Retinal pigment epithelial cell (primary cell): ENCODE measurements at regions not wholly inside any gene's neighbourhood (a gene's known extent, or its start where the extent isn't known, plus 50 kb on each side); places are given as distances from the start of the nearest gene placed in this dataset.
A peak's percentile ranks its signal among the peaks of the same experiment; 100 is the strongest.

Source experiments
- DNase-seq: peaks from one replicate; pipeline ENCODE4 v3.0.0-alpha.2; 2010; ENCODE audit warnings: low read depth
- H3K4me3 ChIP-seq: 2 replicates; pipeline ENCODE4 v1.5.1; 2011; ENCODE audit warnings: mild to moderate bottlenecking, low read length, control low read depth, moderate library complexity
- CTCF ChIP-seq: conservative IDR thresholded peaks from 2 replicates; pipeline ENCODE4 v1.5.1; 2011; ENCODE audit warnings: low read depth, low read length, control low read depth, inconsistent platforms

- no peak for TF ChIP-seq CTCF
- H3K4me3 ChIP-seq = no peak overlapping the region
- no peak for DNase-seq
These were observed 86.8 kb upstream of the CD180 start for GRCh38 chr5:67283275-67283987.

GRCh38 chr5:67281874-67282273, 85.3 kb upstream of the CD180 start:
- no peak for DNase-seq
- H3K4me3 ChIP-seq = no peak overlapping the region
- no peak for TF ChIP-seq CTCF

- no peak overlapping the region for H3K4me3 ChIP-seq
- no peak for DNase-seq
- TF ChIP-seq CTCF = no peak
These were observed 77.2 kb upstream of the CD180 start for GRCh38 chr5:67273689-67274356.

- TF ChIP-seq CTCF = no peak
- H3K4me3 ChIP-seq = no peak overlapping the region
- DNase-seq = no peak
These were observed 76.0 kb upstream of the CD180 start for GRCh38 chr5:67272453-67273130.

GRCh38 chr5:67268231-67269021, 71.8 kb upstream of the CD180 start:
- H3K4me3 ChIP-seq = peak overlapping the region; percentile 15
- TF ChIP-seq CTCF = no peak
- DNase-seq = peak; percentile 91

DNA sequence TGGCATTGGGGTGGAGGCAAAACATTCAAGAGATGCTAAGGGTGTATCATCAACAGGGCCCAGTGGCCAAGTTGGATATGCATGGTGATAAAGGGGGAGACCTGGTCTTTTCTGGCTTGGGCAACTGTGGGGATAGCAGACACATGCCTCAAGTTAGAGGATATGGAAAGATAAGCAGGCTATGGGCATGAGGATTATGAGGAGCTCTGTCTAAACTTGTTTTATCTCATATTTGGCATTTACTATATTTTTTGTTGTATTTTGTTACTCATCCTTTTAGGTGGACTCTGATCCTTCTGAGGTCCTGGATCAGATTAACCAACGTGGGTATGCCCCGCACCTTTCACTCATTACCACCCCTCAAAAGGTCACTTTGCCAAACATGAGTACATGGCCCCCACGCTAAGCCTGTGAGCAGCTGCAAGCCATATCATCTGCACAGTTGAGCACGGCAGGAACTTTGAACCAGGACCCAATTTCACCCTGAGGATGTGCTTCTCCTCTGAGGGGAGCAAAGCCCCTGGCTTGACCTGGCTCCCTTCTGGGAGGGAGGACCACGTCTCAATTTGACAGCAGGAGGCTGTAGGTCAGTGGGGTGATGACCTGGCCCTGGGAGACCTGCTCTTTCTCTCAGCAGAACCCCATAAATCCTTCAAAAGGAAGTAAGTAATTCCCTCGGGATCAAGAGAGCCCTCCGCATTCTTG, 71.1 kb upstream of the CD180 start:
- H3K4me3 ChIP-seq = no peak overlapping the region
- TF ChIP-seq CTCF = no peak
- no peak for DNase-seq
